ENCODE measurements at regions not wholly inside any gene's neighbourhood (a gene's known extent, or its start where the extent isn't known, plus 50 kb on each side); places are given as distances from the start of the nearest gene placed in this dataset.
A peak's percentile ranks its signal among the peaks of the same experiment; 100 is the strongest.

DNA sequence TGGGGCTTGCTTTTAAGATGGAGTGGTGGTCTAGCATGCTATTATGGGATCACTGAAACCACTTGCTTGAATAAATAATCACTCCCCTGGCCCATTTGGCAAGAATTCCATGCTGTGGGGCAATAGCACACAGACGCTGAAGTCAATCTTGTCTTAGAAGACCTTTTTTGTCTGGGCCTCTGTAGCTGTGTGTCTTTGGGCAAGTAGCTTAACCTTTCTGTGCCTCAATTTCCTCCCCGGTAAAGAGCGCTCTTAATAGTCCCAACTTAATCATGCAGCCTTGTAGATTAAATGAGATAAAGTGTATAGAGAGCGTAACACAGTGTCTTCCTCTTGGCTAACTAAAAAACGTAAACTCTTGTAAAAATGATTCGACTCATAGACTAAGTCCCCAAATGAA lies 125.4 kb upstream of the IGSF21 start:
- no peak for DNase-seq

DNA sequence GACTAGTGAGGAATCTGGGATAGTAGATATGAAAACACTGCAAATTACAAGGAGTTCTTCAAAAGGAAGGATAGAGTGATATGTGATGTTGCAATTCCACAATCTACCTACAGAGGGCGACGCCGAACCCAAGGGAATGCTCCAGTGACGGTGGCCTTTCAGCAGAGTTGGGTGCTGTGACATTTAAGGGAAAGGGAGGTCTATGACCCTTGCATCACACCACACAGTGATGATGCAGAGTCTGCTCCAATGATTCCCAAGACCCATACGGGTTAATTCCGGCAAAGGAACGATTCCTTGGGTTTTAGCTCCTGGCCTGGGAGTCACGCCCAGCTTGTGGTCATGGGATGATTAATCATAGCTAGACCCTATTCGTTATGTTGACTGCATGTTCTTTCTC lies 123.0 kb upstream of the IGSF21 start:
- DNase-seq = no peak

DNA sequence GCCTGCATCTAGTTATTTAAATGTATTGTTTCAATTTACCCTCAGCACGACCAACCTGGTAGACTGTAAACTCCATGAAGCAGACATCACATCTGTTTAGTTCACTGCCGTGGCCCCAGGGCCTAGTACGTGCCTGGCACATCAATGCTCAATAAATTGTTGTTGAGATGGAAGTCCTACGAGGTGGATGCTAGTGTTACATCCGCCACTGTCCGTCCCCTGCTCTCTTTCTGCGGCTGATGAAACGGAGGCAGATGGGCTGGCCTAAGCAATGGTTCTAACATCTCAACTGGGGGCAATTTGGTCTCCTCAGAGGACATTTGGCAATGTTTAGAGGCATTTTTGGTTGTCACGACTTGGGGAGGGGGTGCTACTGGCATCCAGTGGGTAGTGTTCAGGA lies 121.4 kb upstream of the IGSF21 start:
- DNase-seq = no peak

DNA sequence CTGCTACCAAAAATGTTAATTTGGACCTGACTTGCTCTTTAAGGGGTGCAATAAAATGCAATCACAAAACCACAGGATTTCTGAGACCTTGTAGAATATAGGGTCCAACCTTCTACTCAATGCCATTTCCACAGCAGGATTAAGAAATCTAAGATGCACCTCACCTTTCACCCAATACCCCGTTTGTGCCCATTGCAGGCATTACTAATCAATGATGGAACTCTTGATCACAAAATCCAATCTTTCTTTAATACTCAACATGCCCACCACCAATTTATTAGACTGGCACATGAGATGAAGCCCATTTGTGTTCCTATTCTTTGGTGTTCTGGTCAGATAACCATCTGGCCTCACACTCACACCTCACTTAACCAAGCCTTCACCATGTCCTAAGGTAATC lies 117.2 kb upstream of the IGSF21 start:
- DNase-seq = no peak

DNA sequence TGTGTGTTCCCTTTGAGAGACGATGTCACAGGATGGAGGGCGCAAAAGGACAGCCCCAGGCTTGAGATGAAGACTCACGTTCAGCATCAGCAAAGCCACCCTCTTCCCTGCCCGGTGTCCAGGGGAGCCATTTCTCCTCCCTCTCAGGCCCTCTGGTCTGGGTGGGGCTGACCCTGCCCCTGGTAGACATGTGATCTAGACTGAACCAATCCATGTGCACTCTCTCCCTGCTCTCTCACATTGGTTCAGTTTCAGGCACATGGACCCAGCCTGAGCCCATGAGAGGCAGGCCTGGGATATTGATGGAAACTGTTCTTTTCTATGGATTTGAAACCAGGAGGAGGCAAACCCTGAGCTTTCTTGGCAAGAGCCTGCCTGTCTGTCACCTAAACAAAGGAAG lies 115.6 kb upstream of the IGSF21 start:
- DNase-seq = no peak

DNA sequence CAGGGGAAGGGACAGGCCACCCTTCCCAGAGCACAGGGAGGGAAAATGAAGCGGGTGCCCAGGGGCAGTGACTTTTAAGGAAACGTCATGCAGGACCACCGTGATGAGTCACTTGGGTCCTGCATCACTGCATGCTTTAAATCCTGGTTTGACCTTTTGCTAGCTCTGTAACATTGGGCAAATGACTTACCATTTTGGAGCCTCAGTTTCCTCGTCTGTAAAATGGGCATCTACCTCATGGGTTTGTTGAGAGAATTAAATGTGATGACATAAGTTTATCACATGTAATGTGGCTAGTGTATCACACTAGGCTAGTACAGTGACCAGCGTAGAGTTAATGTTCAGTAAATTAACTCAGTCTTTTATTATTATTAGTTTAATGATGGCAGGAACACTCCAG lies 114.8 kb upstream of the IGSF21 start:
- no peak for DNase-seq

DNA sequence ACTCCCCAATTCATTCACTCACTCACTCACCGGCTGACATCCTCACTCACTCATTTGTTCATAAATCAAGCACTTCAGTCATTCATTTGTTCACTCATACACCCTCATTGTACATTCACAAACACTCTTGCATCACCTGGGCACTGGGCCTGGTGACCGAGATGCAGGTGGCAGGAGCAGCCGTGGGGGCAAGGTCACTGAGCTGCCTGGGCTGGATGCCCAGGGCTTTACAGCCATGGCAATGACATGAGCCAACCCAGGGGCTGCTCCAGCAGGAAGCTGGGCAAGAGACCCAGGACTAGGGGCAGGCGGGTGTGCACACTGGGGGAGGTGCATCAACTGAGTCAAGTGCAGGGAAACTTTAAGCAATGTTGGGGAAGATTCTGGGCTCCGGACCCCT lies 113.6 kb upstream of the IGSF21 start:
- DNase-seq = no peak

DNA sequence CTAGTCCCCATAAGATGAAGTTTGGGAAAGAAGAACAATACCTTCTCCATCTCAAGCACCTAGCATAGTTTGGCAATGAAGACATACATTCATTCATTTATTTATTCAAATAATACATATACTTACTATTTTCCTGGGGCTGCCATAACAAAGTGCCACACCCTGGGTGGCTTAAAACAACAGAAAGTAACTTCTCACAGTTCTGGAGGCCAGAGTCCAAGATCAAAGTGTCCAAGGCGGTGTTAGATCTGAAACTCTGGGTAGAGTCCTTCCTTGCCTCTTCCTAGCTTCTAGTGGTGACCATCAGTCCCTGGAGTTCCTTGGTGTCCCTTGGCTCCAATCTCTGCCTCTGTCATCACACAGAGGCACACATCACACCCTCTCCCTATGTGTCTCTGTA lies 112.1 kb upstream of the IGSF21 start:
- no peak for DNase-seq

DNA sequence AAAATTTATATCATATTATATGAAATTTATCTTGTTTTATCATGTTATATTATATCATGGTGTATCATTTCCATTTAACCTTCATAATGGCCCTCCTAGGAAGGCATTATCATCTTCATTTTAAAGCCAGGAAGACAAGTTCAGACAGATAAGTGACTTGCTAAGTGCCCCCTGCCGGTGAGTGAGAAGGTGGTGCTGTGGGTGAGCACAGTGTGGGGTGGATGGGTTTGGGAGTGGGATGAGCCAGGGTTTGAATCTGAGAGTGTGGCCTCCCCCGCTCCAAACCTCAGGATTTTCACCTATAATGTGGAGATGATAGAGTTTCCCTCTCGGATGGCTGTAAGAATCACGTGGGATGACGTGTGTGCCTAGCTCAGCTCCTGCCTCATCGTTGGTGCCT lies 108.7 kb upstream of the IGSF21 start:
- no peak for DNase-seq

DNA sequence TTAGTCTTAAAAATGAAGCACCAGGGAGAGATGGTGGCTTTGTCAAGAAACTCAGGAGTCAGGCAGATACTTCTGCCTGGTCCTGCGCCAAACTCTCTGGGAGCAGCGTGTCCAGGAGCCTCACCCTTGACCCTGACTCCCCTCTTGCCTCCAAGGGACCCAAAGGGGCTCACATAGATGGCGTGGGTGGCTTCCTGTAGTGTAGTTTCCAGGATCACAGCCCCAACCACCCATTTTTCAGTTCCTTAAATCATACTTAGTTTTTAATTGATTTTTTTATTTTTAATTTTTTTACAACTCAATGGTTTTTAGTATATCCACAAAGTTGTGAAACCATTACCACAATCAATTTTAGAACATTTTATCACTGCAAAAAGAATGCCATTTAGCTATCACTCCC lies 107.7 kb upstream of the IGSF21 start:
- no peak for DNase-seq

DNA sequence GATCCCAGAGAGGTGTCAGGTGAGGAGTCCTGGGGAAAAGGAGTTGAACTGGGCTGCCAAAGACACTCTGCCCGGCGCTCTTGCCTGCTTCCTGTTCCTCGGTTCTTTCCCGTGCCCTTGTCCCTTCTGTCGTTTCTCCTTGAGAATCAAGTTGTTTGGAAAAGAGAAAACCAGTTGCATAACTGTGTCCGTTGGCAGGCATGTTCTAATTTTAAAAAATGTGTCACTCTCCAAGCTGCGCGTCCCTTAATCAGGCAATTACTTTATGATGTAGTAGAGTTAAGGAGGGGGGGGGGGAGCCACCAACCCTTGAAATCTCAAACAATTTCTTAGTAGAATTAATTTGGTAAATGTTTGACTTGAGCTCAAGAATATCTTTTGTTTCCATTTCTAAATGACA lies 105.9 kb upstream of the IGSF21 start:
- DNase-seq = no peak

DNA sequence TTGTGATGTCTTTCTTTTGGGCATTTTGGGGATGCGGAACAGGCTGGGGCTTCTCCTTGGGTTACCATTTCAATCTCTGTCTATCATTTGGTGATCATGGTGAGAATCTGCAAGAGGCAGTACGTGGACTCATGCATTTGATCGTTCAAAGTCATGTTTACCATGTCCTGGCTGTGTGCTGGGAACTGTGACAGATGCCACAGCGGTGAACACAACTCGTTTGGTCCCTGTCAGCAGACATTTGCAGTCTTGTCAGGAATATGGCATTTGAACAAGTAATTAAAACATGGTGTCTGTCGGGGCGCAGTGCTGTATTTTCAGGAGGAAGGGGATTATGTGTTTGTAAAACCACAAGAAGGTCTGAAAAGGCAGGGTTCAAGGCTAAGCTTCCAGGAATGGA lies 103.3 kb upstream of the IGSF21 start:
- no peak for DNase-seq

DNA sequence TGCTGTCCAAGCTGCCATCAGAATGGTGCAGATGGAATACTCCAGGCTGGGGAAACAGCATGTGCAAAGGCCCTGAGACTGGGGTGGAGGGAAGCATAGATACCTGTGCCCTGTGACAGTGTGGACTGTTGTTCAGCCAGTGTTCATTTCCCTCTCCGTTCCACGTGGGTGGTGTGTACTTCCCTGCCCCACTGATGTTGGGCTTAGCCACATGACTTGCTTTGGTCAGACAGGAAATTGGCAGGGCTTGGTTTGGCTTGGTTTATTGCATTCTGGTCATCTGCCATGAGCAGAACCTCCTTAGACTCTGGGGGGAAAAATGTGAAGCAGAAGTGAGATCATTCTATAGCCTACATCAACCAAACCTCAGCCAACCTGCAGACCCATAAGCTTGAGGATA lies 102.4 kb upstream of the IGSF21 start:
- DNase-seq = no peak

DNA sequence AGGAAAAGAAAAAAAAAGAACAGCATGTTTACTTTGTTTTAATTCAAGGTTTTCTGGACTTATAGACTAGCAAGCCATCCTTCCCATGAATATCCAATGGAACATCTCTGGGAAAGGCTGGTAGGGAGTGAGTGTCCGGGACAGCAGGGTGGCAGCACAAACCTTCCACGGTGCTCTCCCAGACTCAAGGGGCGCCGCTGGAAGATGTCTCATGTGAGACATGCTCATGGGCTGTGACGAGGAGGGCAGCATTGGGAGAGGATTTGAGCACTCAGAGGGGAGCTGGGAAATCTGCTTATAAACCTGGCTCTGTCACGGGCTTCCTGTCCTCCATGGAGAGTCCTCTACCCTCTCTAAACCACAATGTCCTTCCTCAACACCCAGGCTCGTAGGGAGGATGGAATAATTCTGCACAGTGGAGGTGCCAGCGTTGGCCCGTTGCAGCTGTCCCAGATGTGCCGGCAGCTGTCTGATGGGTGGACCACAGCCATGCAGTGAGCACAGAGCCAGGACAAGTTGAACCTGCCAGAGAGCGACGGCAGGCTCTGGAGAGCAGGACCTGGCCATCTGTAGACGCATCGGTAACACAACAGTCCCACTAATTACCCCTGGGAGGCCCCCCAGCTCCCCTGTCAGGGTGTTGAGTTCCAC lies 100.1 kb upstream of the IGSF21 start:
- no peak for DNase-seq

DNA sequence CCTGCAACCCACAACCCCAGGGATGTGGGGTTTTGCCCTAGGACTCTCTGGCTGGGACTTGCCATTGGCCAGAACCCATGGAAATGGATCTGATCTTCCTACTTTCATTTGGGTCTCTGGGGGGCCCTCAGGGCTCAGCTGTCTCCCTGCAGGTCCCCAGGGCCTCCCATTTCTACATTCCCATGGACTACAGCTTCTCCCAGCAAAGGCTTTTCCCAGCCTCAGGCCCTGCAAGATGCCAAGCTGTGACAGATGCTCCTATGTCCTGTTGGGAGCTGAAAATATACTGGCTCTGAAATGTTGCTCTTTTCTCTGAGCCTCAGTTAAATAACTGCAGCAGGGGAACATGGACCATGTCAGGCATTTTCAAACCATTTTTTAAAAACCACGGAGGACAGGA lies 99.5 kb upstream of the IGSF21 start:
- no peak for DNase-seq

DNA sequence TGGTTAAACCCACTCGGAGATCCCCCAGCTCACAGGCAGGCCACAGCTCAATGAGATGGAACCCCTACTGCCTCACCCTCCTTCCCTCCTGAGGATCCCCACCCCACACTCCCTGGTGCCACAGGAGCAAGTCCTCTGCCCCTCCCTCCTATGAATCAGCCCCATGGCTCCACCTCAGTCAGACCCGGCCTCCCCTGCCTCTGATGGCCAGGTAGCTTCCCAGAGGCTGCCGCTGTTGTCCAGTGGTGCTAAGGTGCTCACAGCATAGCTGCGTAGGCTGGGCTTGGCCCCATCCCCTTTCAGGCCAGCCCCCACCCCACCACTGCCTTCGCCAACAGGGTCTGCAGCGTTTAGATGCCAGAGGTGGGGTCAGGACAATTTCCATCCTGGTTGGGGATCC lies 98.5 kb upstream of the IGSF21 start:
- no peak for DNase-seq

DNA sequence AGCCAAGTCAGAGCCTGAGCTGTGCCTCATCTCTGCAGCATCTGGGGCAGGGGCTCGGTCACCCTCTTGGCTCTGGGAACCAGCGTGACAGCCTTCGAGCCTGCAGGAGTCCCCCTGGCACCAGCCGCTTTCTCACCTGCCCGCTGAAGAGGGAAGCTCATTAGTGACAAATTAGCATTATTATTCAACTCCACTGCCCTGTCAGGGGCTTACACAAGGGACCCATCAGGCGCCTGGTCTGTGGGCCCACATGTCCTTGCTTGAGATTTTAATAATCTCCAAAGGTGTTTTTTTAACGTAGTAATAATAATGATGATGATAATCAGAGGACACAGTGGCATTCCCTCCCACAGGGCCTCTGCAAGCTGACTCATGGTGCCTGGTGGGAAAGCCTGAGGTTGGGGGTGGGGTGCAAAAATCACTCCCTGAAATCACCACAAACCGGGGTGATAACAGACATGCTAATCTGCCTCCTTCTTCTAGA lies 98.1 kb upstream of the IGSF21 start:
- no peak for DNase-seq

DNA sequence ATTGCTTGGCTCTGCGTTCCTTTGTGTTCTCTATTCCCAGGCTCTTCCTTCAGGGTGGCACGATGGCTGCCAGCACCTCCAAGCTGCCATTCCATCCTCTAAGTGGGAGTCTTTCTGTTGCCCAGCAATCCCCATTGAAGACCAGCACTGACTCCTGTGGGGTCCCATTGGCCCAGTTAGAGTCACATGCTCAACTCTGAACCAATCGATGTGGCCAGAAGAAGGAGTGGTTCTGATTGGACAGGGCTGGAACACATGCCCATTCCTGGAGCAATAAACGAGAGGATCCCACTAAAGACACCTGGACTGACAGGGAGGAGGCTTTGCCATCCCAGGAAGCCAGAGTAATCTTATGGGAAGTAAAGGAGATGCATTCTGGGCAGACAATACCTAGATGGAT lies 97.2 kb upstream of the IGSF21 start:
- no peak for DNase-seq

DNA sequence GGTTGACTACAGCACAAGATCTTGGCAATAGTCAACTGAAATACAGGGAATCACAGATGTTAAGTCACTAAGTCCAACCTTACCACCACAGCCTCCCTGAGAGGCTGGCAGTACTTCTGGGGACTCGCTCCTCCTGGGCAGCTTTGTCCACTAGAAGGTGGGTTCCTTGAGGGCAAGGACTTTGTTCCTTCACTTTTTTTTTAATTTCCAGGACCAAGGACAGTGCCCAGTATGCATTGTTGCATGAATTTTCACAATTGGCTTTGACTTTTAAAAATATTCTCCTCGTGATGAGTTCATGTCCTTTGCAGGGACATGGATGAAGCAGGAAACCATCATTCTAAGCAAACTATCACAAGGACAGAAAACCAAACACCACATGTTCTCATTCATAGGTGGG lies 96.7 kb upstream of the IGSF21 start:
- no peak for DNase-seq

DNA sequence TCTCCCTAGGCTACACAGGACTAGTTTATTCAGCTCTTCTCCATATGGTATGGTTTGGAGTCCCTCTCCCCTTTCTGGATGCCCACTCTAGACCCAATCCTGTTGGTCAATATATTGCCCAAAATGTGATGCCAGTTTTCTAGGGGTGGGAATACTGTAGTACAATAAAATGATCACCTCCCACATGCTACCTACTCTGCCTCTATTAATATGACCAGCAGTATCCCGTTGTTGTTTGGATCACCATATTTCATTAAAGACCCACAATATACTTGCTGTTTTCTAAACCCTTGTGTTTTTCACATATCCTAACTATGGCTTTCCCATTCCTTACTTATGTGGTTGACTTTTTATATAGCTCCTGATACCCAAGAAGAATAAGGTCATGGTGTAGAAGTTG lies 95.9 kb upstream of the IGSF21 start:
- no peak for DNase-seq

DNA sequence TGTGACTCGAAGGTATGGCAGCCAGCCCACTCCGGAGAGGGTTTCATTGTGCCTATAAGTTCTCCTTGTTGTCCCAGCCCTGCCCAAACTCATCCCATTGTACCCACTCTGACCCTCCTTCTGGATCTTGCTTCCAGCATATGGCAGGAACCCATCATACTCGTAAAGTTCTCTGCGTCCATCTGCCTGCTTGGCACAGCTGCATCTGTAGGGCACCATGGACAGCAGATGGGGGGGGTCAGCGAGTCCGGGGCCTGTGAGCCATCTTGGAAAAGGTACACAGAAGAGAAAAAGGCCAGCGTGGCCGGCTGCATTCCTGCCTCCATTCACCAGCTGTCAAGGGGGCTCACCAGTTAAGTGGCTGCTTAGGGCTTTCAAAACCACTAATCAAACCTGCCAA lies 94.9 kb upstream of the IGSF21 start:
- DNase-seq = no peak

DNA sequence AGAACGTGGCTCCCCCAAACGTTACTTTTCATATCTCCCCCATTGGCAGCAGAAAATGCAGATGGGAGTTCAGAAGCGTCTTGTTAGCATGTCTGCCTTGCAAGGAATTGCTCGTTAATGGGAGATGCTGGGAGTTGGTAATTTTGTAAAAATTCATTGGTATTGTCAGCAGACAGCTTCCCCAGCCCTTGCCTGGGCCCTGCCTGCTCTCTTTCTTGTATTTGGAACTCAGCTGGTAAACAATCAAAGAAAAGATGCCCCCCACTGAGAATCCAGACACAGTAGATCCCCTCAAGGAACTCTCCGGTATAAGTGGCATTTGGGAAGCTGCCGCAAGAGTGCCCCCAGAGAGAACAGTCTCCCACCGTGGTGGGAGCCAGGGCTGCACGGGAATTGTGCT lies 94.4 kb upstream of the IGSF21 start:
- DNase-seq = no peak

DNA sequence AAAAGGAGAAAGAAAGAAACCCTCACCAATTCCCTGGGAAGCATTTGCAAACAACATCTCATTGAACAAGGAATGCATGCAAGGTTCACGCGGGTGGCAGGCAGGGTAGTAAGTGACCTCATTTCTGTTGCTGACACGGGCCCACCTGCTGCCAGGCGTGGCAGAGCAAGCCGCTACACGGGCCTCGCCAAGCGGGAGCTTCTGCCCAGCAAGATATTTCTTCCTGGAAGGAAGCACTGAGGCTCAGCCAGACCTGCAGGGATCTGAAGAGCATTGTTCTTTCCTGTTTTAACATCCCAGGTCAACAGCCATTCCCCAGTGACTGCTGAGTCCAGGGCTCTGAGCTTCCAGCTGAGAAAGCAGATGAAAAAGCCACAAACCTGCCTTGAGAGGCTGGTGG lies 91.9 kb upstream of the IGSF21 start:
- peak; percentile 8 for DNase-seq

DNA sequence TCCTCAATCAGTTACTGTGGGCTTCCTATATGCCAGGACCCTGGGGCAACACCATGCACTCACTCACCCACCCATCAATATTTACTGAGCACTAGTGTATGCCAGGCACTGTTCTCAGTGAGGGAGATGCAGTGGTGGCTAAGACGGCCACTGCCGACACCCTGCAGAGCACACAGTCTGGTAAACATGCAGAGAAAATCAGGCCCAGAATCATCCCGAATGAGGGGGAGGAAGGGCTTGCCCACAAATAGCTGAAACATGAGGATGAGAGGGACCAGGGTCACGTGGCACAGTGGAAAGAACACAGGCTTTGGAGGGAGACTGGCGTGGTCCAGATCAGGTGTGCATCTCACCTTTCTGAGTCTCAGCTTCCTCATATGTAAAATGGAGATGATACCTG lies 89.2 kb upstream of the IGSF21 start:
- no peak for DNase-seq

DNA sequence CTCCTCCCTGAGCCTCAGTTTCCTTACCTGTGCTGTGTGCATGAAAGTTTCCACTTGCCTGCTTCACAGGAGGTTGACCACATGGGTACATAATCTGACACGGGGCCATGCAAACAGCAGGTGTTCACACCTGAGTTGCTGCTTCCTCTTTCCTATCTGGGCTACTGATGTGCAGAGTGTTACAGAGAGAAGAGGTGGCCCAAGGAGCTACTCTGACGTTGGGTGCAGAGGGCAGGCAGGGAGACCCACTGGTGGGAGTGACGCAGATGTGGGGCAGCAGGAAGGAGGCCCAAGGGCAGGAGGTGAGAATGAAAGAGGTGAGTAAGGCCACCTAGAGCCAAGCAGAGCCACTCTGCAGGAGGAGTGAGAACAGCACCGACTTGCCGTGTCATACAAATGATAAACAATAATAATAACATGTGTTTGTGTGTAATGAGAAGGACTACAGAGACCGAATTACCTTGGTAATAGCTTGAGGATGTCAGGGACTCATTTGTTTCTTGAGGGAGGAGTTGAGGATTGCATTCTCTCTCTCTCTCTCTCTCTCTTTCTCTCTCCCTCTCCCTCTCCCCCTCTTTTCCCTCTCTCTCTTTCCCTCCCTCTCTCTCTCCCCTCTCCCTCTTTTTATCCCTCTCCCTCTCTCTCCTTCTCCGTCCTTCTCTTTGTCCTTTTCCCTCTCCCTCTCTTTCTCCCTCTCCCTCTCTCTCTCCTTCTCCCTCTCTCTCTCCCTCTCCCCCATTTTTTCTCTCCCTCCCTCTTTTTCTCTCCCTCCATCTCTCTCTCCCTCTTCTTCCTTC lies 87.4 kb upstream of the IGSF21 start:
- DNase-seq = no peak

All from NCI-H2029 treated with DMSO at 0.1 percent for 48 hours (cell line).